ENCODE measurements at regions not wholly inside any gene's neighbourhood (a gene's known extent, or its start where the extent isn't known, plus 50 kb on each side); places are given as distances from the start of the nearest gene placed in this dataset.

- TF ChIP-seq CTCF (IDR thresholded peaks at IDR 0.05; ENCODE audit: low read length) (no peak), EZH2phosphoT487 (IDR thresholded peaks at IDR 0.05; ENCODE audit: low read length) (no peak)
These were observed 98.6 kb upstream of the RPL38 start for GRCh38 chr17:74104921-74105320.

All from MM.1S (cell line).